ENCODE measurements at regions not wholly inside any gene's neighbourhood (a gene's known extent, or its start where the extent isn't known, plus 50 kb on each side); places are given as distances from the start of the nearest gene placed in this dataset.

DNA sequence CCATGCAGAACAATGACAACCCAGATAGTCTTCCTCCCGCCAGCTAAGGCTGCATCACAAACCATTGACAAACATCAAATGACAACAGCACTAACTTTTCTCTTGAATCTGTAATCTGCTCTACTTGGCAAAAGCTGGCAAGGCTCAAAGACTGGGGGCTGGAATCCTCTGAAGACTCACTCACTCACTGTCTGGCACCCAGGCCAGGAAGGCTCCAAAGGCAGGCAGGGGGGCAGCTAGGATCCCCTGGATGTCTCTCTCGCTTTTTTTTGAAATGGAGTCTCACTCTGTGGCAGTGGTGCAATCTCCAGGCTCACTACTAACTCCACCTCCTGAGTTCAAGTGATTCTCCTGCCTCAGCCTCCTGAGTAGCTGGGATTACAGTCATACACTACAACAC, 159.7 kb upstream of the GPR26 start:
- DNase-seq = no peak

DNA sequence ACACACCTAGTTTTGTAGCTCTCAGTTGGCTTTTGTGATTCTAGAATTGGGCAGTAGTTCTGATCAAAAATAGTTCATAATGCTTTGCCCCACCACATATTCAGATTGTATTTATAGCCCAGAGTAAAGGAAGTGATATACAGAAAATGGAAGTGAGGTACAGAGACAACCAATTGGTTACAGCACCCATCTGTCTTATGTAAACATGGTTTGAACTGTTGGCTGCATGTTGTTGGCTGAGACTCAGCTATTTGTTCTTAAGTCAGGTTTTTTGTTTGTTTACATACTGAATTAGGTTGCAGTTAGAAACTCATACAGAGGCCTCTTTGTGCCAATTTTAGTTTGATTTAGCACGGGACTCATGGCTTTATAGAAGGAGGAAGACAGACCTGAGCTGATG, 158.9 kb upstream of the GPR26 start:
- DNase-seq = no peak

DNA sequence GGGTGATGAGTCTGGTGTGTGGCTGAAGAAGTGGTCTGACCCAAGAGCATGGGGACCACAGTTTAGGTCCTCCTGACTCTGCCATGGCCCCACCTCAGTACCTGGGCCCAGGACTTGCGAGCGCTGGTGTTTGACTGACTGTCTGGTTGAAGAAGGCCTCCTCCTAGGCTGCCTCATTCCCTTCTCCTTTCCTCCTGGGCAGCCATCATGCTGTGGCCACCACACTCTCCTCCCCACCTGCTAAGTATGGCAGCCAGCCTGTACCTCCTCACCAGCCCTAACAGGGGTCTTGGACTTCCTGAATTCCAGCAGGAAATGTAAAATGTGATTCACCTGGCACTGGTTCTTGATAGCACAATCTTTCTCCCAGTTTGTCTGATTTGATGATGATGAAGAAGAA, 156.8 kb upstream of the GPR26 start:
- DNase-seq = no peak

DNA sequence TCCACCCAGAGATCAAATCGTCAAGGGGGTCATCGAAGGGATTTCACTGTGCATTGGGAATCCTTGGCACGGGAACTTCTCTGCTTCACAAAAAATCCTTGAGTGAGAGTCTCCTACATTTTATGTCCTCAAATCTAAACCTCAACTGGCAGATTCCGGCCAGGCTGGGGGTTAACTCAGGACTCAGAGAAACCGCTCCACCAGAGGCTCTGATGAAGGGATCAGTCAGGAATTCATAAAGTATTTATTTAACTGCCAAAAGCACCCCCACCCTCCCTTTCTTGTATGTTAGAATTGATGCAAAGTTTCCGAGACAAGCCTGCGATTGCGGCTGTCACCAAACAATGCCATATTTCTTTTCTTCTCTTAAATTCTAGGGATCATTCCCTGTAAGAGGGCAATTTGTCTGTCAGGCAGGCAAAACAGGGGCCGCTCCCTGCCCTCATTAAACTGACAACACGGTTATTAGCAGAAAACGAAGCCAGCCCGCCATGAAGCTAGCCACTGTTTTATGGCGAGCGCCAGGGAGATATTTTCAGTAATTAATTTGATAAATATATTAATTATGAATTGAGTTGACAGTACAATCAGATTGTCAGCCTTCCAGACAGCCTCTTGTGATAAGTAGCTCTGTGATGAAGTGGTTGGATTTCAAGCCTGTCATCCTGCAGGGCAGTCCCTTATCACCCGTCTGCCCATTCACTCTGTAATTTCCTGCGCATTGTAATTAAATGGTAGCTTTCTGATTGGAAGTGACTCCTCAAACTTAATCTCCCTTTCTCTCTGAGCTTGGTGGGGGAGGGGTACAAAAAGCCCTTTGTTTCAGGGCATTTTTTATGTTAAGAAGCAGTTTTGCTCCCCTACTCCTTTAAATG, 153.0 kb upstream of the GPR26 start:
- no peak for DNase-seq

DNA sequence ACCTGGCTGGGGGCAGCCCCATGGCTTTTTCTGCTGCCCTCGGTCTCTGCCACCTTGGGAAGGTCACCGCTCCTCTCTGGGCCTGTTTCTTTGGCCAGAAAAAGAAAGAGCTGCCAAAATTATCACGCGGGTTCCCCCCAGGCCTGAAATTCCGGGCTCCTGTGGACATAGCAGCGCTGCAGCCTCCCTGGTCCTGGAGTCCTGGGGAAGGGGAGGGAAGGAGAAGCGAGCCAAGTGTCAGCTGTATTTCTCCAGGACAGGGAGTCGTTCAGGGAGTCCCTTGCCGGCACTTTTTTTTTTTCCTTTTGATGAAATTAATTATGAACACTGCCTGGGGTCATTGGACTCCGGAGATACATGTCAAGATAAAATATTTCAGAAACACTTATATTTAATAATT, 152.3 kb upstream of the GPR26 start:
- DNase-seq = no peak

DNA sequence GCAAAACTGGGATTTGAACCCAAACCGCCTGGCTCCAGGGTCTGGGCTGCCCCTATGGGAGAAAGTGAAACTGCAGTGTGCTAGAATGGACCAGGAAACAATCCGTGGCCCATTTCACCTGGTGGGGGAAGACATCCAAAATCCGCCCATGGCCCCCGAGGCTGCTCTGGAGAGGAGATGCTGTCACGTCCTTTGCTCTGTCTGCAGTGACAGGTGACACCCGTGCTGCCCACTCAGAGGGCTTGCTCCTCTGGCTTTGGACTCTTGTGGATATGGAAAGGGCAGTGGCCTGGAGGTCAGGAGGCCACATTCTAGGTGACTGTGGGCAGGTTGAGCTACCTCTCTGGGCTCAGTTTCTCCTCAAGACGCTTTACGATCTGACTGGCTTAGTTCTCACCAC, 151.2 kb upstream of the GPR26 start:
- DNase-seq = no peak

DNA sequence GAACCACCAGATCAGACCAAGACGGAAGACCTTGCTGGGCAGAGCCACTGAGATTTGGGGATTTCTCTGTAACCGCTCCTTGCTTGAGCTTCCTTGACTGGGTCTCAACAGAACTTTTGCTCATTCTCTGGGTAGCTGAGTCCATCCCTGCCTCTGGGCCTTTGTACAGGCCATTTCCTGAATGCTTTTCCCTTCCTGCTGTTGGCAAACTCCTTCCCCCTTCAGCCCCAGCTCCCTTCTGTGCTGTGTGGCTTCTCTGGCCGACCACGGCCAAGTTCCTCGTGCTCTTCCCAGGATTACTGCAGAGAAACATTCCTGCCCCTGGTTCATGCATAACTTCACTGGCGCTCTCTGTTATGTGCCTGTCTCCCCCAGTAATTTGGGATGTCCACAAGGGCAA, 150.5 kb upstream of the GPR26 start:
- DNase-seq = no peak

DNA sequence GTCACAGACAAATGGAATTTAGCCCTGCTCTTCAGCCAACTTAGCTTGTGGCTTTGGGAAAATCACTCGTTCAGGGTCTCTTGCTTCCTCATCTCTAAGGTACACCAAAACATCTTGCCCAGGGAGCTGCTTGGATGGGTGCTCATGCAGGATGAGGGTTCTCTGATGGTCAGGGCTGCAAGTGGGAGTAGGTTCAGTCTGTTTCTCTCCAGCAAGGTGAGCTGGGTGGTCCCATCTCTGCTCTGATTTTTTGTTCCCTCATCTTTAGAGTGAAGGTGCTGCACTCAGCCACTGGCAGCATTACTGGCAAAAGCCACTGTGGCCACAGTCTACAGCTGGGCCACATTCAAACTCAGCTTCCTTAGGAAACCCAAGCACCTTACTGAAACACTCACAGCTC, 149.9 kb upstream of the GPR26 start:
- no peak for DNase-seq

DNA sequence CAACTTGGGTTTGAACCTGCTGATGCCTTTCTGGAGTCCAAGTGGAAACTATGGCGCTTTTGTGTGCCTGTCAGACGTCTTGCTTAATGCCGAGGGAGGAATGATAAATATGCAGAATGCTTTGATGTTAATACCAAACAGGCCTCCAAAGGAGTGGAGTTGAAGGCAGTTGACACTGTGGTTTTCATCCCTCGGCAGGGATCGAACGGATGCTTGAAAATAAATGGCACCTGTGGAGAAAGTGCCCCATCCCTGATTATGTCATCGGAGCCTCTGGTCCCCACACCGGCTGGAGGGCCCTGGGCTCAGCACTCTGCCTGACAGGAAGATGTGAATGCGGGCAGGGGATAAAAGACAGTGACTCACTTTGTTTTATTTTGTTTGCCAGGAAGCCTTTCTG, 148.7 kb upstream of the GPR26 start:
- no peak for DNase-seq

DNA sequence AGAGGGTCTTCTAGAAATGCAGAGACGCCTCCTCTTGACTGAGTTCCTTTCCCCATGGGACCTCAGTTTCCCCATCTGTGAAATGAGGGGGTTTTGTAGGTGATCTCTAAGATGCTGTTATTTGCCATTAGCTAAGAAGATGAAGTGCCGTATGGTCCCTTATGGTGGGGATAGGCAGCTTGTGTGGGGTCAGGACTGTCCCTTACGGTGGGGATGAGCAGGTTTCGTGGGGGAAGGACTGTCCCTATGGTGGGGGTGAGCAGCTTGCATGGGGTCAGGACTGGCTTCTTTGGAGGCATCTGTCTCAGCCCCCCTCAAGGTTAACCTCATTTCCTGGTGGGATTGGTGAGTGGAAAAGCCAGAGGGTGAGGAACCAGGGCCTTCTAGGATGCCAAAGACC, 148.3 kb upstream of the GPR26 start:
- DNase-seq = no peak

DNA sequence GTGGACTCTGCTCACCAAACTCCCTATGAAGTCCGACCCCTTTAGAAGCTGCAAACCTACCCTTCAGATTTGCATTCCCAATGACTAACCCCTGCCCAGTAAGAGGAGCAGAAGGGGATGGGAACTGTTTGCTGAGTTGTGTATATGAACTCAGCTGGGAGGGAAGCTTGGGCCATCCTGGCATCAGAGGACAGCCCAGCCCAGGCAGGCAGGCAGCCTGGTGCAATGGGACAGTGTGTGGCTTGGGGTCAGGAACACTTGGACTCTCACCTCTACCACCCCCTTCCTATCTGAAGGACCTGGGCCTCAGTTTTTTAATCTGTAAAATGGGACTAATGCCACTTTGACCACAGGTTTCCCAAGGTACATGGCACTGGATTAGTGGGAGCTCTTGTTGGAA, 147.4 kb upstream of the GPR26 start:
- no peak for DNase-seq

DNA sequence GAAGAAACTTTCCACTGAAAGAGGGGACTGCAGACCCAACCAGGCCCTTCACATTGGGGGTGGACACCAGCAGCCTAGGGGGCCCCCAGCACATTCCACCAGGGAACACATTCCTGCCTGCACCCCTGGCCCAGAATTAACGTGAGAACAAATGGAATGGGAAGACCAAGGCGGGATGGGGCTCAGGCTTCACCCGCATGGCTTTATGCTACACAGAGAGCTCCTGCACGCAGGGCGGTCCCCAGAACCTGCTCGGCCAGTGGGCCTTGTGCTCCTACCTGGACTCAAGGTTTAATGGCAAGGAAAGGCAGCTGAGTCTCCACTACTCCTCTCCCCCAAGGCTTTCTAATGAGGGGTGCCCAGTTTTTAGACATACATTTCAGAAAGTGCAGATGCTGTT, 146.3 kb upstream of the GPR26 start:
- DNase-seq = no peak

DNA sequence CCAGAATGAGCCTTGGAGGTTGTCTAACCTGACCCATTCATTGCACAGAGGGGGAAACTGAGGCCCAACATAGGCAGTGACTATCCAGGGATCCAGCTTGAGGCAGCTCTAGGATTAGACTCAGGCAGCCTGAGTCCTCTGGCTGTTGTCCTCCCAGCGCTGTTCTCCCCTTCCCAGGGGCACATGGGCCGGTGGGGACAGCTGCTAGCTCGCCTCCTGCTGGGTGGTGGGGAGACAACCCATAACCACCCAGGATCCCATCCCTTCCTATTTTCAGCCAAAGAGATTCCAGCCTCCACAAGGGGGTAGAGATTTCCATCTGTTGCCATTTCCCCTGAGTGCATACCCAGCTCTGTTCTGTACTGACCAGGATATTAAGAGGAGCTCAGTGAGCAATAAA, 145.1 kb upstream of the GPR26 start:
- no peak for DNase-seq

DNA sequence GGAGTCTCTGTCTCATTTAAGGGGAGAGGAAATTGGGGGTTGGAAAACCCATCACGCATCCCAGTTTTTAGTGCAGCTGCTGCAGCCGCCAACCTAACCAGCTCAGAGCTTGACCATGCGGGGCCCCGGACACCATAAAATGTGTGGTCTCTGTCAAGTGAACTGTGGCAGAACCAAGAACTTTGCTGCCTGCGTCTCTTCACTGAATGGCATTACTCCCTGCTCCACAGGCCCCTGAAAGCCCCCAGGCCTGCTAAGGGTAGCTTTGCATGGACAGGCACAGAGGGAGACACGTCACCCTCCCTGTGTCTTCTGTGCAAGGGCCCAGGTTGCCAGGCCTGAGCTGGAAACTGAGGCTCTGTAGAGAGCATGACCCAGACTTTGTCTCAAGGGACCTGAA, 144.6 kb upstream of the GPR26 start:
- DNase-seq = no peak

DNA sequence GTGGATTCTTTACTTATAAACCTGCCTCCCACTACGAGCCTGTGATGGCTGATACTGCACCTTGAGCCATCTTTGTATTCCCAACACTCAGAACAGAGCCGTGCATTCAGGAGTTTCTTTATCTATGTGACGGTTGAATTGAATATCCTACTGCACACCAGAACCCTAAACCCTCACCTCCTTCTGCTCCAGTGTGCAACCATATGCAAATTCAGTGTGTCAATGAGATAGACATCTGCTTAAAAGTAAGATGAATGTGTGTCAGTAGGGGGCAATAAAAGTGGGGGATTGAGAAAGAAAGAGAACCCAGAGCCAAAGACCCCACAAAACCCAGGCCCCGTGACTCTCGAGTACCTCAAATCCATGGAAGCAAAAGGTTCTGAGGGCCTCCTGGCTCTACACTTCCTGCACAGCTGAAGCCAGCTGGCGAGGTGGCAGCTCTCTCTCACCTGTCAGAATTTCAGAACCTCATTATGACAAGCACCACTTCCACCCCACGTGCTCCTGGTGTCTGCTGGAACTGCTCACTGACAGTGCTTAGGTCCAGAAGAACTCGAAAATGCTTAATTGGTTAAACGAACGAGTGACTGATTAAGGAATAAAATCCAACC, 143.3 kb upstream of the GPR26 start:
- no peak for DNase-seq

DNA sequence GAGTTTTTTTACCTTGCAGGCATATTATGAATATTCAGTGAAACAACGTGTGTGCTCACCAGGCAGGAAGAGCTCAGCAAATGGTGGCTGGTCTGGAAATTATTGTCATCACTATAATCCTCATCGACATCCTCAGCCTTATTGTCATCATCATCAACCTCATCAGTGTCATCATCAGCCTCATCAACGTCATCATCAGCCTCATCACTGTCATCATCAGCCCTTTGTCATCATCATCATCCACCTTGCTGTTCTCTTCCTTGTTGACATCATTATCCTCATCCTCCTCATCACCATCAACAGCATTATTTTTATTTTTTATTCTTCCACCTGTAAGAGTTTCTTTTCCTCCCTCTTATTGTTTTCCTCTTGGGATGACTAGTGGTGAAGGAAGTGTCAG, 142.3 kb upstream of the GPR26 start:
- no peak for DNase-seq

DNA sequence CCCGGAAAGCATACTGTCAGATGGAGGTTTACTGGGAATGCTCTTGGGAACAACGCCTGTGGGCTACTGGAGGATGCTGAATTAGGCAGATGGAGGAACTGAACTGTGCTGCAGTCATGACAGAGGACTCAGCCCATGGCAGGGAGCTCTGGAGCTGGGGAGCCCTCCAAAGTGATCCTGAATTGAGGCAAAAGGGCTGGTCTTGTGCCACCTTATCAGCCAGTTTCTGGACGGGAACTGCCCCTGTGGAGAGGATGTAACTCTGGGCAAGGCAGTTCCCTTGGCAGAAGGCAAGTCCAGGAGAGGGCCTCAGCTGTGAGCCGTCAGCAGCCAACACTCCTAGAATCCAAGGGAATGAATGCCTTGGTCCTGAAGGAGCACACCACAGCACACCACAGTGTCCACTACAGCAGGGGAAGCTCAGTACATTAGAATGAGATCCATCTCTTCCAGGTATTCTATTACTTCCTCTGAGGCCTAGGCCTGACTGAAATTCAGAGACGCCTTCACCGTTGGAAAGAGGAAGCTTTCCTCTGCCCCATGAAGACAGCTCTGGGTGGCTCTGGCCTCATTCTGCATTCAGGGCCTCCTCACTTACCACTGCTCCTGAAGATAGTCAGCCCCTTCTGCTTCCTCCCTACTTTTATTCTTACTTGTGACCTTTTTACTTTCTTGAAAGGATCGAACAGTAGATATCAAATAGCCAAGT, 139.6 kb upstream of the GPR26 start:
- no peak for DNase-seq

DNA sequence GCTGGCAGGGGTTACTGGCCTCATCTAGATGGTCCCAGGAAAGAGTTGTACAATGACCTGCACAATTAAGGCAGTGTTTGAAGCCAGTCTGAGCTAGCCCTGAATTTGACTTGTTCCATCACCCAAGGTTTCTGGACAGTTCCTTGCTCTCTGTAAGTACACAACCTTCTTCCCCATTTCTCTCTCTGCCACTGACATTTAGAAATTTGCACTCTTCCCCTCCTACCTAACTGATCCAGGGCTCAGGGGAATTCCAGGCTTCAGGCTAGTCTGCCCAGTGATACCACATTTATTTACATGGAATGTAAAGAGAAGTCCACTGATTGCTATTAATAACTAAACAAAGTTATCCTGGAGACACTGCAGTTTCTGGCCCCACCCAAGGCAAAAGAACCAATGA, 139.0 kb upstream of the GPR26 start:
- DNase-seq = no peak

DNA sequence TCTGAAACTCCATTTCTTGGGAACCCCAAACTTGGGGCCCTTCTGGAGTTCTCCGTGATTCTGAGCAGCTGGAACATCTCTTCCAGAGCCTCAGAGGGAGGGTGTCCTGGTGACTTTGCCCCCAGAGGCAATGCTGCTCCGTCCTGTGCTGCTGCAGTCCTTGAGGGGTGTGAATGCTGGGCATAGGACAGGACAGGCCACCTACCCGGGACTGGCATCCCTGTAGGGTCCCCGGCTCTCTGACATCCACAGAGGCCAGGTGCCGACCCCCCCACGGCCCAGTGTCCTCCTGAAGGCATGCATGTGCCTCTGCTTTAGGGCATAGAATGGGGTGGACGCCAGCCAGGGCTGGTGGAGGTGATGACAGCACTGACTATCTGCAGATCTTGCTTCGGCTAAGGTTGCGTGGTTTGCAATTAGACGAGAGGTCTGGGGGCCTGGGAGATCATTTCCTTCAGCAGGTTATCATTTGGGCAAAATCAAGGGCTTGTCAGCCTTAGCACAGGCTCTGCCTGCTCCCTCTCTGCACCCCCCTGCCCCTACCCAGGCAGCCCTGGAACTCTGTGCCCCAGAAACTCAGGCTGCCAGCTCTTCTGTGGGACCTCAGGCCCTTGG, 136.9 kb upstream of the GPR26 start:
- no peak for DNase-seq

DNA sequence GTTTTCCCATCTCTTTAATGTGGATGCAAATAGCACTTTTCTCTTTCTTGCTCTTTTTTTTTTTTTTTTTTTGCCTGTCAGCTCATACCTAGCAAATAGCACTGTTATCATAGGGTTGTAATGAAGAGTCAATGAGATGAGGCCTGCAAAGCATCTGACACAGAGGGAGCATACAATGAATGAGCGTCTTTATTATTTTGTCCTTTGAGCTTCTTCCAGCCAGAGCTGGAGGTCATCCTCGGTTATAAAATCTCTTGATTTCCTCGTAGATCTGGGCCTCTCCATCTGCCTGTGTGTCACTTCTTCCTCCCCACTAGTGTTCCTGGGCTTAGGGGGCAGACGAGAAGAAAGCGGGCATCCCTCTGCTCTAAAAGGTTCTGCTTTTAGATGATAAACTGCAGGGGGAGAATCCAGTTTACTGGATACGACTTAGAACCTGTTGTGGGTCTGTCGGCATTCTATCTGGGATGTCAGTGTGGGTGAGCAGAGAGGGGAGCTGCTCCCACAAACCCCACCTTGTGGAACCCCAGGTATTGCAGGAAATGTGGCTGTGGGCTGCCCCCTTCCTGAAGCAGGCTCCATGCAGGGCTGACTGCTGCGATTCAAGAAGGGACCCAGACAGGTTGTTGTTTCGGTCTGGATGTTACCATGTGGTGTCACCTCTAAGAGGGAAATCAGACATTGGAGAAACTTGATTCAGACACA, 135.8 kb upstream of the GPR26 start:
- DNase-seq = no peak

DNA sequence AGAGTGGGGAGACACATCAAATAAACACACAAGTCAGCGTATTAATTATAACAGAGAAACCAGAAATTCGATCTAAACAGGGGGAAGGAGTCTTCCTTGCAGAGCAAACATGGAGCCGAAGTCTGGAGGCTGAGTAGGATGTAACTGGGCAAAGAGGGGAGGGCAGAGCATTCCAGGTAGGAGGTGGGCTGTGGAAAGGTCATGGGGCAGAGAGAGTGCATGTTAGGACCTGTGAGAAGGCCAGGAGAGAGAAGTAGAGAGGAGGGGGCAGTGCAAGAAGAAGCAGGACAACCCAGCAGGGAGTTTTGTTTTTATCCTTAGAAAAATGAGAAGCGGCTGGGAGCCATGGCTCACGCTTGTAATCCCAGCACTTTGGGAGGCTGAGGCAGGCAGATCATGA, 130.8 kb upstream of the GPR26 start:
- DNase-seq = no peak

DNA sequence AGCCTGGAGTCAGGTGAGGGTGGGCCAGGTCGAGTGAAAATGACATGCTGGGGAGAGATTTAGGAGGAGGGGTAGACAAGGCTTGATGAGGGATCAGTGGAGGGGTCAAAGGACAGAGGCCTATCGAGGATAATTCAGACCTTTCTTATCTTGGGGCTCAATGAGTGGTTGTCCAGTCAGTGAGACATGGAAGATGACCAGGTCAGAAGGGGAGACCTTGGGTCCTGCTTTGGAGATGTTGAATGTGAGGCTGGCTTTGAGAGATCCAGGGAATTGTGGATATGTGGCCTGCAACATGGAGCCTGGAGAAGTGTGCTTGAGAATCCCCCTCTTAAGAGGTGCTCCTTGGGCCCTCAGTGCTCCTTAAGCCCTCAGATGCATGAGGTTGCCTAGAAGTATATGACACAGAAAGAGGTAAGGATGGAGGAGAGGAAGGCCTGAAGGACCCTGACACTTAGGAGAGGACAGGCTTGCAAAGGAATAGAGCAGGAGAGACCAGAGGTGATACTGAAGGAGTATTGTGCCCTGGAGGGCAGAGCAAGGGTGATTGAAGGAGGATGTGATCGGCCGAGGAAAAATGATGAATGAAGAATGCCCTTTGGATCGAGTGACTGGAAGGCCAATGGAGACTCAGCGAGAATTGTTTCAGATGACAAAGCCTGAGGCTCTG, 129.8 kb upstream of the GPR26 start:
- DNase-seq = no peak
